ENCODE measurements at regions not wholly inside any gene's neighbourhood (a gene's known extent, or its start where the extent isn't known, plus 50 kb on each side); places are given as distances from the start of the nearest gene placed in this dataset.

- CTCF ChIA-PET = no interaction called here
- no peak overlapping the region for H3K4me3 ChIP-seq (ENCODE audit: low read depth, low read length)
- TF ChIP-seq CTCF (IDR thresholded peaks at IDR 0.05; ENCODE audit: insufficient read depth, low read length, missing control alignments) = no peak
- POLR2A ChIA-PET = no interaction called here
- no peak for DNase-seq (ENCODE audit: low read depth, low spot score)
Measured at GRCh38 chr1:188194916-188195315, 1366.2 kb downstream of the PLA2G4A start.

- POLR2A ChIA-PET = no interaction called here
- no peak overlapping the region for H3K4me3 ChIP-seq (ENCODE audit: low read depth, low read length)
- no peak for TF ChIP-seq CTCF (IDR thresholded peaks at IDR 0.05; ENCODE audit: insufficient read depth, low read length, missing control alignments)
- no peak for DNase-seq (ENCODE audit: low read depth, low spot score)
- CTCF ChIA-PET = no interaction called here
Measured at GRCh38 chr1:188218289-188218688, 1389.5 kb downstream of the PLA2G4A start.

- no peak for DNase-seq (ENCODE audit: low read depth, low spot score)
- TF ChIP-seq CTCF (IDR thresholded peaks at IDR 0.05; ENCODE audit: insufficient read depth, low read length, missing control alignments) = no peak
- ChIA-PET CTCF (no interaction called here), POLR2A (no interaction called here)
- H3K4me3 ChIP-seq (ENCODE audit: low read depth, low read length) = no peak overlapping the region
Measured at GRCh38 chr1:188220051-188220450, 1391.3 kb downstream of the PLA2G4A start.

- POLR2A ChIA-PET = no interaction called here
- no peak for TF ChIP-seq CTCF (IDR thresholded peaks at IDR 0.05; ENCODE audit: insufficient read depth, low read length, missing control alignments)
- CTCF ChIA-PET = no interaction called here
Measured at GRCh38 chr1:188224263-188224662, 1395.5 kb downstream of the PLA2G4A start.

GRCh38 chr1:188225975-188226374 is 1397.2 kb downstream of the PLA2G4A start:
- H3K4me3 ChIP-seq (ENCODE audit: low read depth, low read length) = no peak overlapping the region
- CTCF ChIA-PET = no interaction called here
- POLR2A ChIA-PET = no interaction called here
- no peak for DNase-seq (ENCODE audit: low read depth, low spot score)
- TF ChIP-seq CTCF (IDR thresholded peaks at IDR 0.05; ENCODE audit: insufficient read depth, low read length, missing control alignments) = no peak

More at GRCh38 chr1:188224263-188224662, 1395.5 kb downstream of the PLA2G4A start:
- H3K4me3 ChIP-seq (ENCODE audit: low read depth, low read length) = no peak overlapping the region
- no peak for DNase-seq (ENCODE audit: low read depth, low spot score)

- no peak for TF ChIP-seq CTCF (IDR thresholded peaks at IDR 0.05; ENCODE audit: insufficient read depth, low read length, missing control alignments)
- no peak for DNase-seq (ENCODE audit: low read depth, low spot score)
- POLR2A ChIA-PET = no interaction called here
- H3K4me3 ChIP-seq (ENCODE audit: low read depth, low read length) = no peak overlapping the region
- CTCF ChIA-PET = no interaction called here
Measured at GRCh38 chr1:188228623-188229022, 1399.9 kb downstream of the PLA2G4A start.
